ENCODE measurements at regions not wholly inside any gene's neighbourhood (a gene's known extent, or its start where the extent isn't known, plus 50 kb on each side); places are given as distances from the start of the nearest gene placed in this dataset.

GRCh38 chr12:89033062-89033461, 319.2 kb downstream of the DUSP6 start:
- TF ChIP-seq CTCF (IDR thresholded peaks at IDR 0.05; ENCODE audit: low read depth, low read length, poor library complexity, severe bottlenecking) (no peak), EZH2phosphoT487 (IDR thresholded peaks at IDR 0.05; ENCODE audit: borderline replicate concordance, low read length) (no peak)

Data from DOHH2 (cell line).